BLaER1 treated with 17β-estradiol and CSF1 and Interleukin-3, amounts not matched to agents 10 nM and 100 nM (cell line): ENCODE measurements at regions not wholly inside any gene's neighbourhood (a gene's known extent, or its start where the extent isn't known, plus 50 kb on each side); places are given as distances from the start of the nearest gene placed in this dataset.
A peak's percentile ranks its signal among the peaks of the same experiment; 100 is the strongest.

Source experiments
- H3K27ac ChIP-seq, 11 experiments: shearing (Covaris generic); formaldehyde crosslinking; 2 replicates each; pipeline ENCODE4 v1.8.1; 2022
- H3K27me3 ChIP-seq, 11 experiments: shearing (Covaris generic); formaldehyde crosslinking; 2 replicates each; pipeline ENCODE4 v1.8.1; 2022
- H3K36me3 ChIP-seq, 11 experiments: shearing (Covaris generic); formaldehyde crosslinking; 2 replicates each; pipeline ENCODE4 v1.8.1; 2022
- H3K4me1 ChIP-seq, 10 experiments: shearing (Covaris generic); formaldehyde crosslinking; 2 replicates each; pipeline ENCODE4 v1.8.1; 2022
- H3K4me2 ChIP-seq, 11 experiments: shearing (Covaris generic); formaldehyde crosslinking; 2 replicates each; pipeline ENCODE4 v1.8.1; 2022
- H3K4me3 ChIP-seq, 10 experiments: shearing (Covaris generic); formaldehyde crosslinking; 2 replicates each; pipeline ENCODE4 v1.8.1; 2022
- H3K9ac ChIP-seq, 11 experiments: shearing (Covaris generic); formaldehyde crosslinking; 2 replicates each; pipeline ENCODE4 v1.8.1; 2022
- H3K9me3 ChIP-seq, 11 experiments: shearing (Covaris generic); formaldehyde crosslinking; replicated peaks in 1 of 11; 2 replicates each; pipeline ENCODE4 v1.8.1; 2022
- H4K20me1 ChIP-seq, 11 experiments: shearing (Covaris generic); formaldehyde crosslinking; 2 replicates each; pipeline ENCODE4 v1.8.1; 2022
- Cebpa-rat ChIP-seq, 11 experiments: shearing (Covaris generic); IDR thresholded peaks; 2 replicates each; pipeline ENCODE4 v1.8.1; 2022

DNA sequence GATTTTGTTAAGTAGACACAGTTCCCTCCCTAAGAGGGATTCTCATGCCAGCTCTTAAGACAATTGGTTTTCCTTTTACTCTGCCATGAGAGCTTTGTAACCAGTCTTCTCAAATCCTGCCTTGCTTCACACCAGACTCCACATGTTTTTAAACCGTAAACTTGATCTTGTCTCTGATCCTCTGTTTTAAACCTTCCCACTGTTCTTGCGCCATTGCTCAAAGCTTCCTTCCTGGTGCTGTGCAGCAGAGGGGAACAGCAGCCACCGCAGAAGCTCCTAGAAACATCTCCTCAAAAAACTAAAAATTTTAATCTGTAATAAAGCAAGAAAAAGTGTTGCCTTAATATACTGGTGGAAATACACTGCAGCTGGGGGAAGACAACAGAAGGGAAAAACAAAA is 154.5 kb upstream of the SATB1 start:
- peak overlapping the region in 9 of 11 experiments; percentile 2 to 76 (median 62); a peak in 16 of 22 replicates for H3K9ac ChIP-seq

GRCh38 chr3:18575573-18575972 is 150.4 kb upstream of the SATB1 start:
- H3K9ac ChIP-seq = no peak overlapping the region
- no peaks in the 10 kb centered on the region; a peak in 1 of 22 replicates for H3K36me3 ChIP-seq
- H4K20me1 ChIP-seq = no peaks in the 10 kb centered on the region
- no peak overlapping the region for H3K4me3 ChIP-seq
- H3K27ac ChIP-seq = no peak overlapping the region
- H3K4me1 ChIP-seq = peaks cover 19 to 32% (median 26%) of the 10 kb centered on the region in 10 experiments
- H3K27me3 ChIP-seq = no peaks in the 10 kb centered on the region
- no peak for TF ChIP-seq Cebpa-rat (IDR thresholded peaks at IDR 0.05)
- H3K9me3 ChIP-seq = peaks cover 0 to 25% (median 5%) of the 10 kb centered on the region in 11 experiments; a peak in 10 of 22 replicates
- H3K4me2 ChIP-seq = no peak overlapping the region

More for the DNA sequence above, 154.5 kb upstream of the SATB1 start:
- H3K4me1 ChIP-seq = peaks cover 20 to 36% (median 32%) of the 10 kb centered on the region in 10 experiments
- H3K4me2 ChIP-seq = peak overlapping the region; percentile 64 to 85 (median 78)
- peak overlapping the region in 10 of 11 experiments; percentile 19 to 90 (median 82); a peak in 19 of 22 replicates for H3K27ac ChIP-seq
- H3K36me3 ChIP-seq = peaks cover 0 to 6% (median 0%) of the 10 kb centered on the region in 11 experiments; a peak in 1 of 22 replicates
- H3K4me3 ChIP-seq = peak overlapping the region in 5 of 10 experiments; percentile 2 to 40 (median 19); a peak in 8 of 20 replicates
- peaks cover 13 to 44% (median 24%) of the 10 kb centered on the region in 11 experiments for H3K9me3 ChIP-seq
- peak in 8 of 11 experiments; percentile 68 to 86 (median 76); a peak in 15 of 22 replicates for TF ChIP-seq Cebpa-rat (IDR thresholded peaks at IDR 0.05)
- H3K27me3 ChIP-seq = no peaks in the 10 kb centered on the region
- H4K20me1 ChIP-seq = no peaks in the 10 kb centered on the region

DNA sequence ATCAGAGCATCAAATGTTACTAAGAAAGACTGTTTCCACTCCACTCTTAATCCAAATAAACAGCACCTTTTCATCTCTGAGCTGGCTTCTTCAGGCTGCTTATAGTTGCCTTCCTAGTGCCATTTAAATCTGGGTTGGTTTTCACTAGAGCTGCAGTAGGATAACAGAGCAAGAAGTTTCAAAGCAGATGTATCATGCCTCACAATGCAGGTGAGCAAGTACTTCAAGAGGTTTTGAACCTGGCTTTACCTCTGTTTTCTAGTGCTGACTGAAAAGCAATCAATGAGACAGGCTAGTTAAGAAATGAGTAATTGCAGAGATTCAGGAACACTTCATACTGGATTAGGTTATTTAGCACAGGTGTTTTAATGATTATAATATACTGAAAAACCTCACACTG is 147.7 kb upstream of the SATB1 start:
- Histone ChIP-seq H3K36me3 (no peaks in the 10 kb centered on the region; a peak in 1 of 22 replicates), H3K4me3 (no peak overlapping the region), H3K4me2 (no peak overlapping the region), H3K4me1 (peaks cover 0 to 10% (median 0%) of the 10 kb centered on the region in 10 experiments; a peak in 1 of 20 replicates), H3K9ac (no peak overlapping the region), H3K27me3 (no peaks in the 10 kb centered on the region), H3K27ac (no peak overlapping the region), H4K20me1 (no peaks in the 10 kb centered on the region), H3K9me3 (peaks cover 0 to 24% (median 5%) of the 10 kb centered on the region in 11 experiments; a peak in 10 of 22 replicates)
- no peak for TF ChIP-seq Cebpa-rat (IDR thresholded peaks at IDR 0.05)

- Histone ChIP-seq H3K36me3 (no peaks in the 10 kb centered on the region), H3K4me3 (no peak overlapping the region), H3K27me3 (no peaks in the 10 kb centered on the region), H3K4me1 (peaks cover 0 to 7% (median 3%) of the 10 kb centered on the region in 10 experiments; a peak in 5 of 20 replicates), H4K20me1 (no peaks in the 10 kb centered on the region), H3K27ac (no peak overlapping the region), H3K9me3 (no peaks in the 10 kb centered on the region), H3K4me2 (no peak overlapping the region), H3K9ac (no peak overlapping the region)
- no peak for TF ChIP-seq Cebpa-rat (IDR thresholded peaks at IDR 0.05)
Measured at GRCh38 chr3:18567293-18567692, 142.2 kb upstream of the SATB1 start.

GRCh38 chr3:18562364-18563154 is 137.4 kb upstream of the SATB1 start:
- TF ChIP-seq Cebpa-rat (IDR thresholded peaks at IDR 0.05) = no peak
- H3K4me3 ChIP-seq = no peak overlapping the region
- H3K4me2 ChIP-seq = no peak overlapping the region
- H3K9ac ChIP-seq = no peak overlapping the region
- H3K9me3 ChIP-seq = no peaks in the 10 kb centered on the region
- no peaks in the 10 kb centered on the region for H3K36me3 ChIP-seq
- H4K20me1 ChIP-seq = no peaks in the 10 kb centered on the region
- H3K27me3 ChIP-seq = no peaks in the 10 kb centered on the region
- peaks cover 0 to 16% (median 8%) of the 10 kb centered on the region in 10 experiments; a peak in 10 of 20 replicates for H3K4me1 ChIP-seq
- H3K27ac ChIP-seq = no peak overlapping the region

- TF ChIP-seq Cebpa-rat (IDR thresholded peaks at IDR 0.05) = no peak
- H4K20me1 ChIP-seq = no peaks in the 10 kb centered on the region
- H3K4me2 ChIP-seq = peak overlapping the region in 2 of 11 experiments; percentile 23 to 26; a peak in 3 of 22 replicates
- H3K9ac ChIP-seq = no peak overlapping the region
- H3K4me3 ChIP-seq = no peak overlapping the region
- H3K27ac ChIP-seq = no peak overlapping the region; a peak in 1 of 22 replicates
- no peaks in the 10 kb centered on the region; a peak in 1 of 22 replicates for H3K9me3 ChIP-seq
- peaks cover 0 to 33% (median 12%) of the 10 kb centered on the region in 10 experiments; a peak in 13 of 20 replicates for H3K4me1 ChIP-seq
- H3K36me3 ChIP-seq = no peaks in the 10 kb centered on the region
- H3K27me3 ChIP-seq = no peaks in the 10 kb centered on the region
Measured at GRCh38 chr3:18559331-18559842, 134.2 kb upstream of the SATB1 start.

- H3K9me3 ChIP-seq = no peaks in the 10 kb centered on the region; a peak in 1 of 22 replicates
- peak overlapping the region in 1 of 11 experiments; percentile 25; a peak in 1 of 22 replicates for H3K4me2 ChIP-seq
- no peaks in the 10 kb centered on the region for H3K27me3 ChIP-seq
- H3K27ac ChIP-seq = no peak overlapping the region
- H3K9ac ChIP-seq = no peak overlapping the region
- no peaks in the 10 kb centered on the region for H4K20me1 ChIP-seq
- peaks cover 0 to 36% (median 12%) of the 10 kb centered on the region in 10 experiments; a peak in 13 of 20 replicates for H3K4me1 ChIP-seq
- no peaks in the 10 kb centered on the region for H3K36me3 ChIP-seq
- TF ChIP-seq Cebpa-rat (IDR thresholded peaks at IDR 0.05) = no peak
- no peak overlapping the region for H3K4me3 ChIP-seq
Measured at GRCh38 chr3:18558507-18558906, 133.4 kb upstream of the SATB1 start.

DNA sequence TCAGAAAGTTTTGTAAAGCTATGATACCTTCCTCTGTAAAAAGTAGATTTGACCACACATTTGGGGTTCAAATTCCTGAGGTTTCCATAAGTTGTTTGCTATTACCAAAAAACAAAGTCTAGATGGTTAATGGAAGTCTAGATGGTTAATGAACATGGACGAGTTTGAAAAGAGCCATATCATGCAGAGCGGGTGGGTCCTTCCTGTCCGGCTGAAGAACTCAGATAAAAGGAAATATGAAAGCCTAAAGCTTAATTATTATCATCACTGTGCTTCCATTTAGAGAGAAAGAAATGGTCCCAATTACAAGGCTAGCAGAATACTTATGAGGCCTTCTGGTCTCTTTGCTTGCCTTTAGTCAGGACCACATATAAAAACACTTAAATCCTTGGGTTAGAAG is 132.1 kb upstream of the SATB1 start:
- Histone ChIP-seq H3K4me2 (peak overlapping the region in 5 of 11 experiments; percentile 14 to 60 (median 55); a peak in 8 of 22 replicates), H4K20me1 (no peaks in the 10 kb centered on the region), H3K9ac (no peak overlapping the region), H3K27me3 (no peaks in the 10 kb centered on the region), H3K36me3 (no peaks in the 10 kb centered on the region), H3K9me3 (no peaks in the 10 kb centered on the region; a peak in 1 of 22 replicates), H3K27ac (peak overlapping the region in 2 of 11 experiments; percentile 36 to 42; a peak in 1 of 22 replicates), H3K4me1 (peaks cover 0 to 49% (median 12%) of the 10 kb centered on the region in 10 experiments; a peak in 13 of 20 replicates), H3K4me3 (no peak overlapping the region)
- no peak for TF ChIP-seq Cebpa-rat (IDR thresholded peaks at IDR 0.05)
